GM18873 (cell line): ENCODE measurements at regions not wholly inside any gene's neighbourhood (a gene's known extent, or its start where the extent isn't known, plus 50 kb on each side); places are given as distances from the start of the nearest gene placed in this dataset.
"Not testable (repeated sequence)": the region's sequence is repeated elsewhere in the genome, so short reads cannot be mapped to it uniquely, and the experiment has no call there.

ENCODE experiments used
- ATAC-seq: cut with Tn5 transposase; IDR thresholded peaks from one replicate; pipeline ENCODE4 v1.9.1; 2021; ENCODE audit warnings: mild to moderate bottlenecking, moderate library complexity, moderate number of reproducible peaks; ENCODE audit not compliant: unreplicated experiment, low FRiP score

- ATAC-seq, result no peak
Measured at GRCh38 chrX:42366181-42366580, 411.8 kb downstream of the PPP1R2C start.

GRCh38 chrX:42362219-42362618 lies 415.7 kb downstream of the PPP1R2C start:
- no peak for ATAC-seq

DNA sequence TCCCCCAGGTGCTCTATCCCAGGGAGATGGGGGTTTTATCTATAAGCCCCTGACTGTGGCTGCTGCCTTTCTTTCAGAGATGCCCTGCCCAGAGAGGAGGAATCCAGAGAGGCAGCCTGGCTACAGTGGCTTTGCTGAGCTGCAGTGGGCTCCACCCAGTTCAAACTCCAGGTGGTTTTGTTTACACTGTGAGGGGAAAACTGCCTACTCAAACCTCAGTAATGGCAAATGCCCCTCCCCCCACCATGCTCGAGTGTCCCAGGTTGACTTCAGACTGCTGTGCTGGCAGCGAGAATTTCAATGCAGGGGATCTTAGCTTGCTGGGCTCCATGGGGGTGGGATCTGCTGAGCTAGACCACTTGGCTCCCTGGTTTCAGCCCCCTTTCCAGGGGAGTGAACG lies 419.6 kb upstream of the CASK start:
- ATAC-seq, result not testable (repeated sequence)
